GM23338 (cell line): ENCODE measurements at regions not wholly inside any gene's neighbourhood (a gene's known extent, or its start where the extent isn't known, plus 50 kb on each side); places are given as distances from the start of the nearest gene placed in this dataset.
A peak's percentile ranks its signal among the peaks of the same experiment; 100 is the strongest.

Experiments used
- ATAC-seq: fragments of 200-7000 bp; cut with Tn5 transposase; 3 replicates; pipeline ENCODE4 v1.9.1; 2020
- DNase-seq: peaks from one replicate; pipeline ENCODE4 v3.0.0-alpha.2; 2015; ENCODE audit warnings: low spot score
- H2AFZ ChIP-seq: fragments of 200-600 bp; sonication (generic); 2 replicates; pipeline ENCODE4 v1.8.0; 2016; ENCODE audit warnings: antibody characterized with exemption, mild to moderate bottlenecking, moderate library complexity
- H3F3A ChIP-seq: fragments of 200-600 bp; sonication (generic); replicated peaks from 2 replicates; pipeline ENCODE4 v1.8.0; 2017; ENCODE audit warnings: antibody characterized with exemption, mixed run types, low read depth
- H3K27ac ChIP-seq: fragments of 200-600 bp; sonication (generic); 2 replicates; pipeline ENCODE4 v1.6.1; 2016; ENCODE audit warnings: low read depth
- H3K27me3 ChIP-seq: fragments of 200-600 bp; sonication (generic); 2 replicates; pipeline ENCODE4 v1.8.0; 2016; ENCODE audit warnings: mild to moderate bottlenecking, mixed run types, moderate library complexity; ENCODE audit not compliant: insufficient read depth
- H3K36me3 ChIP-seq: fragments of 200-600 bp; sonication (generic); 2 replicates; pipeline ENCODE4 v1.8.0; 2016; ENCODE audit warnings: mild to moderate bottlenecking; ENCODE audit not compliant: insufficient read depth
- H3K4me1 ChIP-seq: fragments of 200-600 bp; sonication (generic); 2 replicates; pipeline ENCODE4 v1.8.0; 2016; ENCODE audit warnings: mild to moderate bottlenecking, moderate library complexity; ENCODE audit not compliant: insufficient read depth
- H3K4me2 ChIP-seq: fragments of 200-600 bp; sonication (generic); 2 replicates; pipeline ENCODE4 v1.7.1; 2017; ENCODE audit warnings: mixed run types
- H3K4me3 ChIP-seq: fragments of 200-600 bp; sonication (generic); 2 replicates; pipeline ENCODE4 v1.6.1; 2016; ENCODE audit warnings: mixed run types
- H3K79me2 ChIP-seq: fragments of 200-600 bp; sonication (generic); replicated peaks from 2 replicates; pipeline ENCODE4 v1.8.0; 2017; ENCODE audit warnings: mild to moderate bottlenecking; ENCODE audit not compliant: insufficient read depth
- H3K9me2 ChIP-seq: fragments of 200-600 bp; sonication (generic); 2 replicates; pipeline ENCODE4 v1.8.0; 2017; ENCODE audit not compliant: insufficient read depth
- H4K20me1 ChIP-seq: fragments of 200-600 bp; sonication (generic); replicated peaks from 2 replicates; pipeline ENCODE4 v1.8.0; 2017; ENCODE audit warnings: mild to moderate bottlenecking; ENCODE audit not compliant: insufficient read depth
- H3K27ac Mint-ChIP-seq: 2 replicates; pipeline ENCODE4 v1.8.0; 2020; ENCODE audit warnings: inconsistent platforms, mild to moderate bottlenecking, moderate library complexity, mixed read lengths
- H3K27me3 Mint-ChIP-seq: 3 replicates; pipeline ENCODE4 v1.8.0; 2022; ENCODE audit warnings: low read depth, mild to moderate bottlenecking, moderate library complexity, mixed read lengths, inconsistent platforms; ENCODE audit not compliant: insufficient read depth, poor library complexity
- H3K36me3 Mint-ChIP-seq: 3 replicates; pipeline ENCODE4 v1.8.0; 2021; ENCODE audit warnings: low read depth, mild to moderate bottlenecking, inconsistent platforms, moderate library complexity, mixed read lengths
- H3K4me1 Mint-ChIP-seq: 3 replicates; pipeline ENCODE4 v1.8.0; 2020; ENCODE audit warnings: mild to moderate bottlenecking, inconsistent platforms, mixed read lengths
- H3K4me3 Mint-ChIP-seq: 3 replicates; pipeline ENCODE4 v1.8.0; 2021; ENCODE audit warnings: moderate library complexity, mild to moderate bottlenecking, inconsistent platforms, mixed read lengths
- H3K9me3 Mint-ChIP-seq: 3 replicates; pipeline ENCODE4 v1.8.0; 2020; ENCODE audit warnings: moderate library complexity, mild to moderate bottlenecking, inconsistent platforms, mixed read lengths
- CREB1 ChIP-seq: fragments of 250-450 bp; sonication (Bioruptor Pico); IDR thresholded peaks from 2 replicates; pipeline ENCODE4 v1.5.0; 2020; ENCODE audit warnings: low read depth, mild to moderate bottlenecking, moderate library complexity
- CTCF ChIP-seq, 2 experiments: fragments of 200-600 bp in 1 of 2; sonication (generic) in 1 of 2; conservative IDR thresholded peaks; 2 replicates each; pipeline versions ENCODE4 v1.5.1 to v1.6.1; 2016 to 2017; ENCODE audit warnings: antibody characterized with exemption in 2 of 2, low read depth in 2 of 2, mild to moderate bottlenecking in 2 of 2, moderate library complexity in 1 of 2
- ETS1 ChIP-seq: IDR thresholded peaks from 2 replicates; pipeline ENCODE4 v1.6.1; 2016; ENCODE audit warnings: antibody characterized with exemption
- JUNB ChIP-seq: IDR thresholded peaks from one replicate; pipeline ENCODE4 v1.6.1; 2016; ENCODE audit warnings: antibody characterized with exemption; ENCODE audit not compliant: unreplicated experiment
- NANOG ChIP-seq: IDR thresholded peaks from 2 replicates; pipeline ENCODE4 v1.6.1; 2016; ENCODE audit warnings: antibody characterized with exemption, borderline replicate concordance
- STAT1 ChIP-seq: IDR thresholded peaks from one replicate; pipeline ENCODE4 v1.6.1; 2016; ENCODE audit warnings: antibody characterized with exemption; ENCODE audit not compliant: unreplicated experiment
- ZNF114 ChIP-seq: fragments of 250-450 bp; sonication (Bioruptor Pico); IDR thresholded peaks from 2 replicates; pipeline ENCODE4 v1.5.0; 2020; ENCODE audit warnings: mild to moderate bottlenecking, moderate library complexity
- TF ChIP-seq, protein P1 (sequence below): IDR thresholded peaks from one replicate; pipeline ENCODE4 v1.6.1; 2018; ENCODE audit warnings: antibody characterized with exemption; ENCODE audit not compliant: unreplicated experiment

- Mint-ChIP-seq H3K27ac (no peak overlapping the region), H3K27me3 (peaks cover 8% of the 10 kb centered on the region), H3K4me1 (peaks cover 22% of the 10 kb centered on the region), H3K36me3 (peaks cover 10% of the 10 kb centered on the region), H3K4me3 (no peak overlapping the region), H3K9me3 (peaks cover 3% of the 10 kb centered on the region; the same call in 1 of the 3 replicates)
- Histone ChIP-seq H3K4me2 (no peak overlapping the region), H3F3A (no peaks in the 10 kb centered on the region), H3K27me3 (no peaks in the 10 kb centered on the region), H4K20me1 (peaks cover 7% of the 10 kb centered on the region; the same call in 1 of the 2 replicates), H3K27ac (no peak overlapping the region), H3K4me1 (peaks cover 11% of the 10 kb centered on the region; the same call in 1 of the 2 replicates), H3K4me3 (no peak overlapping the region), H3K79me2 (peaks cover 7% of the 10 kb centered on the region; the same call in 1 of the 2 replicates), H3K36me3 (no peaks in the 10 kb centered on the region), H2AFZ (no peak overlapping the region), H3K9me2 (no peaks in the 10 kb centered on the region)
- TF ChIP-seq CTCF (conservative IDR thresholded peaks at IDR 0.05; ENCODE audit: low read depth in 2 of 2) (no peak), ETS1 (no peak), STAT1 (no peak), JUNB (no peak), CREB1 (CRISPR knock-in tag) (no peak), NANOG (no peak), ZNF114 (CRISPR knock-in tag) (no peak)
- TF ChIP-seq, protein P1, sequence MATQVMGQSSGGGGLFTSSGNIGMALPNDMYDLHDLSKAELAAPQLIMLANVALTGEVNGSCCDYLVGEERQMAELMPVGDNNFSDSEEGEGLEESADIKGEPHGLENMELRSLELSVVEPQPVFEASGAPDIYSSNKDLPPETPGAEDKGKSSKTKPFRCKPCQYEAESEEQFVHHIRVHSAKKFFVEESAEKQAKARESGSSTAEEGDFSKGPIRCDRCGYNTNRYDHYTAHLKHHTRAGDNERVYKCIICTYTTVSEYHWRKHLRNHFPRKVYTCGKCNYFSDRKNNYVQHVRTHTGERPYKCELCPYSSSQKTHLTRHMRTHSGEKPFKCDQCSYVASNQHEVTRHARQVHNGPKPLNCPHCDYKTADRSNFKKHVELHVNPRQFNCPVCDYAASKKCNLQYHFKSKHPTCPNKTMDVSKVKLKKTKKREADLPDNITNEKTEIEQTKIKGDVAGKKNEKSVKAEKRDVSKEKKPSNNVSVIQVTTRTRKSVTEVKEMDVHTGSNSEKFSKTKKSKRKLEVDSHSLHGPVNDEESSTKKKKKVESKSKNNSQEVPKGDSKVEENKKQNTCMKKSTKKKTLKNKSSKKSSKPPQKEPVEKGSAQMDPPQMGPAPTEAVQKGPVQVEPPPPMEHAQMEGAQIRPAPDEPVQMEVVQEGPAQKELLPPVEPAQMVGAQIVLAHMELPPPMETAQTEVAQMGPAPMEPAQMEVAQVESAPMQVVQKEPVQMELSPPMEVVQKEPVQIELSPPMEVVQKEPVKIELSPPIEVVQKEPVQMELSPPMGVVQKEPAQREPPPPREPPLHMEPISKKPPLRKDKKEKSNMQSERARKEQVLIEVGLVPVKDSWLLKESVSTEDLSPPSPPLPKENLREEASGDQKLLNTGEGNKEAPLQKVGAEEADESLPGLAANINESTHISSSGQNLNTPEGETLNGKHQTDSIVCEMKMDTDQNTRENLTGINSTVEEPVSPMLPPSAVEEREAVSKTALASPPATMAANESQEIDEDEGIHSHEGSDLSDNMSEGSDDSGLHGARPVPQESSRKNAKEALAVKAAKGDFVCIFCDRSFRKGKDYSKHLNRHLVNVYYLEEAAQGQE: no peak
- DNase-seq (no peak), ATAC-seq (peak; percentile 15; the same call in 2 of the 3 replicates)
Measured at GRCh38 chr21:31471865-31472264, 127.8 kb upstream of the TIAM1 start.
